Hematopoietic multipotent progenitor cell treated with erythropoietin and hydrocortisone succinate and interleukin-3 and kit ligand, for 8 days (in vitro differentiated cells): ENCODE measurements at regions not wholly inside any gene's neighbourhood (a gene's known extent, or its start where the extent isn't known, plus 50 kb on each side); places are given as distances from the start of the nearest gene placed in this dataset.
"Not testable (repeated sequence)": the region's sequence is repeated elsewhere in the genome, so short reads cannot be mapped to it uniquely, and the experiment has no call there.

Experiments
- DNase-seq: peaks from one replicate; pipeline ENCODE4 v3.0.0-alpha.2; 2015

- DNase-seq = no peak
Observed at GRCh38 chrX:121179972-121180371, 132.6 kb downstream of the GLUD2 start.

GRCh38 chrX:121191779-121192178 is 144.4 kb downstream of the GLUD2 start:
- no peak for DNase-seq

GRCh38 chrX:121195719-121196118 is 148.3 kb downstream of the GLUD2 start:
- DNase-seq = no peak

GRCh38 chrX:121196872-121197444 is 149.5 kb downstream of the GLUD2 start:
- not testable (repeated sequence) for DNase-seq

GRCh38 chrX:121208563-121208962 is 161.2 kb downstream of the GLUD2 start:
- no peak for DNase-seq

GRCh38 chrX:121216641-121217374 is 169.4 kb downstream of the GLUD2 start:
- no peak for DNase-seq

- DNase-seq = no peak
Observed at GRCh38 chrX:121221322-121221977, 174.0 kb downstream of the GLUD2 start.

- no peak for DNase-seq
Observed at GRCh38 chrX:121227888-121228287, 180.5 kb downstream of the GLUD2 start.

- DNase-seq = no peak
Observed at GRCh38 chrX:121231566-121232358, 184.4 kb downstream of the GLUD2 start.

GRCh38 chrX:121236040-121236439 is 188.6 kb downstream of the GLUD2 start:
- DNase-seq = no peak

- DNase-seq = no peak
Observed at GRCh38 chrX:121238093-121238492, 190.7 kb downstream of the GLUD2 start.

- DNase-seq = no peak
Observed at GRCh38 chrX:121244511-121244910, 197.1 kb downstream of the GLUD2 start.

GRCh38 chrX:121245763-121246162 is 198.4 kb downstream of the GLUD2 start:
- DNase-seq = no peak

- DNase-seq = no peak
Observed at GRCh38 chrX:121254336-121254735, 206.9 kb downstream of the GLUD2 start.

GRCh38 chrX:121256647-121257046 is 209.2 kb downstream of the GLUD2 start:
- no peak for DNase-seq

GRCh38 chrX:121258545-121258944 is 211.1 kb downstream of the GLUD2 start:
- no peak for DNase-seq

GRCh38 chrX:121259170-121259569 is 211.8 kb downstream of the GLUD2 start:
- DNase-seq = no peak

- DNase-seq = no peak
Observed at GRCh38 chrX:121260596-121261240, 213.3 kb downstream of the GLUD2 start.

- no peak for DNase-seq
Observed at GRCh38 chrX:121283921-121284320, 236.5 kb downstream of the GLUD2 start.

GRCh38 chrX:121298499-121298898 is 251.1 kb downstream of the GLUD2 start:
- no peak for DNase-seq

GRCh38 chrX:121301356-121301755 is 253.9 kb downstream of the GLUD2 start:
- no peak for DNase-seq

- DNase-seq = no peak
Observed at GRCh38 chrX:121301822-121302221, 254.4 kb downstream of the GLUD2 start.

GRCh38 chrX:121307449-121307848 is 260.0 kb downstream of the GLUD2 start:
- no peak for DNase-seq
